RPMI8226 (cell line): ENCODE measurements at regions not wholly inside any gene's neighbourhood (a gene's known extent, or its start where the extent isn't known, plus 50 kb on each side); places are given as distances from the start of the nearest gene placed in this dataset.
A peak's percentile ranks its signal among the peaks of the same experiment; 100 is the strongest.

Experiments used
- DNase-seq: peaks from one replicate; pipeline ENCODE4 v3.0.0-alpha.2; 2015

GRCh38 chr2:17124575-17125318 lies 393.5 kb downstream of the RAD51AP2 start:
- no peak for DNase-seq

- no peak for DNase-seq
Observed at GRCh38 chr2:17122887-17123501, 395.2 kb downstream of the RAD51AP2 start.

GRCh38 chr2:17115466-17115865 lies 402.8 kb downstream of the RAD51AP2 start:
- DNase-seq: no peak

GRCh38 chr2:17115042-17115441 lies 403.2 kb downstream of the RAD51AP2 start:
- DNase-seq: no peak

GRCh38 chr2:17107871-17108270 lies 410.4 kb downstream of the RAD51AP2 start:
- DNase-seq: no peak

GRCh38 chr2:17107151-17107550 lies 411.1 kb downstream of the RAD51AP2 start:
- no peak for DNase-seq

GRCh38 chr2:17106418-17106817 lies 411.8 kb downstream of the RAD51AP2 start:
- no peak for DNase-seq

- no peak for DNase-seq
Observed at GRCh38 chr2:17104454-17104853, 413.8 kb downstream of the RAD51AP2 start.

- DNase-seq: no peak
Observed at GRCh38 chr2:17101596-17101995, 416.6 kb downstream of the RAD51AP2 start.

GRCh38 chr2:17101091-17101490 lies 417.1 kb downstream of the RAD51AP2 start:
- no peak for DNase-seq

- DNase-seq: no peak
Observed at GRCh38 chr2:17095340-17095739, 422.9 kb downstream of the RAD51AP2 start.

GRCh38 chr2:17093712-17094111 lies 424.5 kb downstream of the RAD51AP2 start:
- DNase-seq: no peak

GRCh38 chr2:17086990-17087389 lies 421.4 kb upstream of the CYRIA start:
- no peak for DNase-seq

- no peak for DNase-seq
Observed at GRCh38 chr2:17085546-17086202, 420.0 kb upstream of the CYRIA start.

GRCh38 chr2:17084877-17085276 lies 419.2 kb upstream of the CYRIA start:
- DNase-seq: no peak

- DNase-seq: no peak
Observed at GRCh38 chr2:17083902-17084301, 418.3 kb upstream of the CYRIA start.

- no peak for DNase-seq
Observed at GRCh38 chr2:17079262-17079661, 413.6 kb upstream of the CYRIA start.

GRCh38 chr2:17076533-17076932 lies 410.9 kb upstream of the CYRIA start:
- DNase-seq: no peak

- no peak for DNase-seq
Observed at GRCh38 chr2:17070711-17071110, 405.1 kb upstream of the CYRIA start.

- no peak for DNase-seq
Observed at GRCh38 chr2:17069564-17069963, 403.9 kb upstream of the CYRIA start.

- DNase-seq: no peak
Observed at GRCh38 chr2:17068021-17068420, 402.4 kb upstream of the CYRIA start.

- no peak for DNase-seq
Observed at GRCh38 chr2:17065536-17065935, 399.9 kb upstream of the CYRIA start.

GRCh38 chr2:17061028-17061427 lies 395.4 kb upstream of the CYRIA start:
- DNase-seq: no peak

GRCh38 chr2:17059458-17059857 lies 393.8 kb upstream of the CYRIA start:
- peak; percentile 30 for DNase-seq
